Spinal cord (tissue), 9 donors: ENCODE measurements at regions not wholly inside any gene's neighbourhood (a gene's known extent, or its start where the extent isn't known, plus 50 kb on each side); places are given as distances from the start of the nearest gene placed in this dataset.

Experiments used
- DNase-seq, 6 donors: peaks; one replicate each; pipeline versions ENCODE4 v3.0.0 to v3.0.0-alpha.2; 2013 to 2015; ENCODE audit warnings: low spot score in 6 of 6, low read depth in 4 of 6
- H3K27ac ChIP-seq: one replicate; pipeline ENCODE4 v1.5.1; 2013; ENCODE audit warnings: low read depth, low read length, control low read depth
- H3K27me3 ChIP-seq: one replicate; pipeline ENCODE4 v1.6.1; 2013; ENCODE audit warnings: low read length; ENCODE audit not compliant: control insufficient read depth, insufficient read depth
- H3K36me3 ChIP-seq: one replicate; pipeline ENCODE4 v1.6.1; 2013; ENCODE audit warnings: low read length; ENCODE audit not compliant: control insufficient read depth, insufficient read depth
- H3K4me1 ChIP-seq: one replicate; pipeline ENCODE4 v1.6.1; 2013; ENCODE audit warnings: low read length; ENCODE audit not compliant: control insufficient read depth, insufficient read depth
- H3K4me3 ChIP-seq: one replicate; pipeline ENCODE4 v1.5.1; 2013; ENCODE audit warnings: low read depth, low read length, control low read depth
- H3K9me3 ChIP-seq: one replicate; pipeline ENCODE4 v1.6.1; 2013; ENCODE audit warnings: low read length; ENCODE audit not compliant: control insufficient read depth, insufficient read depth
- WGBS: methylation state at CpG from one replicate; pipeline ENCODE4 v1.1.5; 2013; ENCODE audit warnings: missing lambda C conversion rate; ENCODE audit not compliant: insufficient coverage; 5-methylcytosine and 5-hydroxymethylcytosine counted together
- donor health status: healthy.

DNA sequence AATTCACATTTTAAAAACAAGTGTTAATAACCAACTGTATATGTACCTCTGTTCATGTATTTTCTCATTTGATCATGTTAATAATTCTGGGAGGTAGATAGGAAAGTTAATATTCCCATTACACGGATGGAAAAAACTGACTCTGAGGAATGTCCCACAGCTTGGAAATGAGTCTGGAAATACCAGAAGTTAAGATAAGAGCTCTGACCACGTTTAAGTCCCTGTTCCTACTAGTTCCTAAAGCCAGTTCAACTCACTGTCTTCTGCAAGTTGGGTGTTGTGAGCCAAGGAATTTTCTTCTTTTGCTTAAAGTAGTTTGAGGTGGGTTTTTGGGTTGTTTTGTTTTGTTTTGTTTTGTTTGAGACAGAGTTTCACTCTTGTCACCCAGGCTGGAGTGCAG, 104.5 kb downstream of the TMEM30B start:
- no peak for DNase-seq
- Histone ChIP-seq H3K9me3 (no peaks in the 10 kb centered on the region), H3K4me1 (peaks cover 8% of the 10 kb centered on the region), H3K36me3 (no peaks in the 10 kb centered on the region), H3K4me3 (no peak overlapping the region), H3K27me3 (no peaks in the 10 kb centered on the region), H3K27ac (no peak overlapping the region)
- 100% methylated on average over 1 of the region's 2 CpGs for WGBS

DNA sequence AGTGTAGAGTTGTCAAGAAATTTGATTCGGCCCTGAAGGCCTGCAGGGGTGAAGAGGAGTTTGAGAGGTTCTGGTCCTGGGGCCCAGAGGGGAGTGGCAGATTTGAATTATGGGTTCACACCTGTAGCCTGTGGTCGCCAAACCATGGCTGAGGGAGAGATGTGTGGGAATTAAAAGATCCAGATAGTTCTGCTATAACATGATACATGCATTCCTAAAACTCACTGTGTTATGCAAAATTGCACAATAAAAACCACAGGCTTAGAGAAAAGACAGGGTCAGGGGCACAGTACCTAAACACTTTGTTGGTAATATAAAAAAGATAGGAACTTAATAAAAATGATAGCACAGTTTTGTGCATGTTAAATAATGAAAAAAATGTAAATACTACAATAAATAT, 106.2 kb downstream of the TMEM30B start:
- Histone ChIP-seq H3K27ac (no peak overlapping the region), H3K27me3 (no peaks in the 10 kb centered on the region), H3K36me3 (no peaks in the 10 kb centered on the region), H3K4me3 (no peak overlapping the region), H3K9me3 (no peaks in the 10 kb centered on the region), H3K4me1 (peaks cover 8% of the 10 kb centered on the region)
- no peak for DNase-seq
- WGBS = 100% methylated on average over 1 of the region's 2 CpGs

DNA sequence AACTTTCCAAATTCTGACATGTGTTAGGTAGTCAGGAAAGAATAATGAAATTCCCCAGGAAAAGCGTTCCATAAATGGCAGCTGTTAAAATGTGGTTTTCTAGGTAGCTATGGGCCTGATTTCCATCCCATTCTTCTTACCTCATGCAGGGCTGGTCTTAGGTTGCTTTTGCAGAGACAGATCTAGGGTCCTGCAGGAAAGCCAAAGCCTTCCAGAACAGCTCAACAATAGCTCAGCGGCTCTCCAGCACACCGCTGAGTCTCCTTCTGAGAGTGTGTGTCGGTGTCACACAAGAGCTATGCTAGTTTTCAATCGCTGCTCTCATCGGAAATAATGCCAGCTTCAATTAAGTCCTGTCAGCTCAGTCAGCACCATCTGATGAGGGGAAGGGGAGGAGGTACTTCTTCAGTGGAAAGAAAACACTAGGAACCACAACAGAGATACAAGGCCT, 106.7 kb downstream of the TMEM30B start:
- DNase-seq = no peak
- H3K36me3 ChIP-seq = no peaks in the 10 kb centered on the region
- H3K27ac ChIP-seq = no peak overlapping the region
- peaks cover 8% of the 10 kb centered on the region for H3K4me1 ChIP-seq
- H3K9me3 ChIP-seq = no peaks in the 10 kb centered on the region
- H3K4me3 ChIP-seq = no peak overlapping the region
- no peaks in the 10 kb centered on the region for H3K27me3 ChIP-seq
- WGBS = 34% methylated on average over 6 of the region's 6 CpGs

DNA sequence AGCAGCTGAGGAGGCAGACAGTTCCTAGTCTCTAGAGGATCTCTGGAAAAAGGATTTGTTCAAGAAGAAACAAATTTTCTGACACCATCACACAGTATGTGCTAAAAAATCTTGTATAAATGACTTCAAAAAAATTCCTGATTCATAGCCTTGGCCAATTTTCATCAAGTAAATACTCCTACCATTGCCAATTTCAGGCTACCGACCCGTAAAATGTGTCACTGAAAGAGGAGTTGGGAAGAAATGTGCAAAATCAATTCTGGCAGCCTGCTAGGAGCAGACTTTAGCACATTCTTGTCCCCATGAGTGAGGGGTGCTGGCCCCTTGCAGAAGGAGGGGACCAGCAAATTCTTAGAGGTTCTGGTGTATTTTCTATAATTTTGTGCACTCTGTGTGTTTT, 109.4 kb downstream of the TMEM30B start:
- no peak for DNase-seq
- no peaks in the 10 kb centered on the region for H3K36me3 ChIP-seq
- no peak overlapping the region for H3K27ac ChIP-seq
- H3K9me3 ChIP-seq = no peaks in the 10 kb centered on the region
- no peak overlapping the region for H3K4me3 ChIP-seq
- H3K4me1 ChIP-seq = no peaks in the 10 kb centered on the region
- WGBS = no CpG with 5 or more reads among the region's 2 CpGs
- no peaks in the 10 kb centered on the region for H3K27me3 ChIP-seq

DNA sequence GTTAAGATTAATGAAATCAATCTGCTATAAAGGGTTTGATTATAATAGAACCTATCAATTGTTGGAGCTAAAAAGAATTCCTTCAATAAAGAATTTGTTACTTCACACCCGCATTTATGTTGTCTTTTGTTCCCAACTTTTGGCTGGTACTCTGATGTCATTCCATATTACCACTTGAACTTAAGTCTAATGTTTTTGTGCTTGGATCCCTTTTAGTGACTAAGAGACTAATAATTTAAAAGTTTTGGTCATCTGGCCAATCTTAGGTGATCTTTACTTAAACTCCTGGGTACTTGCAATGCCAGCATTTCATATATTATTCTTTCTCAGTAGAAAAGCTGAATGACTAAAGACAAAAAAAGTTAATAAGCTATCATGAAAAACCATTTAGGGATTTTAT, 113.0 kb downstream of the TMEM30B start:
- WGBS = no CpG with 5 or more reads among the region's 1 CpG
- Histone ChIP-seq H3K36me3 (no peaks in the 10 kb centered on the region), H3K4me3 (no peak overlapping the region), H3K27me3 (no peaks in the 10 kb centered on the region), H3K27ac (no peak overlapping the region), H3K4me1 (no peaks in the 10 kb centered on the region), H3K9me3 (peaks cover 6% of the 10 kb centered on the region)
- DNase-seq = no peak

DNA sequence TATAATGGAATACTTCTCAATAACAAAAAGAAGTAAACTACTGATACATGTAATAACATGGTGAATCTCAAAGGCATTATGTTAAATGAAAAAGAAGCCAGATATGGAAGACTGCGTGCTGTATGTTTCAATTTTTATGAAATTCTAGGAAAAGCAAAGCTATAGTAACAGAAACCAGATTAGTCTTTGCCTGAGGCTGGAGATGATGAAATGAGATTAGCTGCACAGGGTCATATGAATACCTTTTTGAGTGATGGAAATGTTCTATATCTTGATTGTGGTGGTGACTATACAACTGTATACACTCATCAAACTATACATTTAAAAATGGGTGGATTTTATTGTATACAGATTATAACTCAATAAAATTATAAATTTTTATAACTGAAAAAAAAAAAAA, 113.5 kb downstream of the TMEM30B start:
- H3K4me1 ChIP-seq = no peaks in the 10 kb centered on the region
- peaks cover 6% of the 10 kb centered on the region for H3K9me3 ChIP-seq
- H3K36me3 ChIP-seq = no peaks in the 10 kb centered on the region
- no peaks in the 10 kb centered on the region for H3K27me3 ChIP-seq
- WGBS = 86% methylated on average over 1 of the region's 1 CpG
- no peak overlapping the region for H3K27ac ChIP-seq
- no peak overlapping the region for H3K4me3 ChIP-seq
- DNase-seq = no peak

DNA sequence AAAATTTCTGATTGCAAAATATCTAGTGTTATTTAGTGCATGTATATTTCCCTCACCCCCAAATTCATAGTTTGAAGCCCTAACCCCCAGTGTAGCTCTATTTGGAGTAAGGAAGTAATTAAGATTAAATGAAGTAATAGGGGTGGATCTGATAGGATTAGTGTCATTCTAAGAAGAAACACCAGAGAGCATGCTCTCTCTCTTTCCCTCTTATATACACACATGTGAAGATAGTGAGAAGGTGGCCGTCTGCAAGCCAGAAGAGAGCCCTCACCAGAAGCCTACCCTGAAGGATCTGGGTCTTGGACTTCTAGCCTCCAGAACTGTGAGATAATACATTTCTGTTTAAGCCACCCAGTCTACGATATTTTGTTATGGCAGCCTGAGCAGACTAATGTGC, 120.3 kb downstream of the TMEM30B start:
- WGBS = 100% methylated on average over 2 of the region's 2 CpGs
- H3K27ac ChIP-seq = no peak overlapping the region

DNA sequence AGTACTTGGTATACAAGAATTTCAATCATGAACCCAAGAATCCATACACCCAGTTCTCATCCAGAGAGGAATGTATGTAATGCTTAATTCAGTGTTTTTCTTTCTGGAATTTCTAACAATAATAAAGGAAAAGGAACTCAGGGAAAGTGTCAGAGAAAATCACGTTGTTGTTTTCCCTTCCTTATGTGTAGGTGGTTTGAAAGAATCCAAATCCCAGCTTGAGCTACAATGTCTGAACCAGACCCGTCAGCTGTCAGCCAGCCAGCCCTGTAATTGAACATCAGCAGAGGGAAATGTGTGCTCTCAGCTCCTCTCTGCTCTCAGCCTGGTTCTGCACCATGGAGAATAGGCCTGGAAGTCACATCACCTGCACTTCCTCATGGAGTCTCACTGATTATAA, 126.5 kb downstream of the TMEM30B start:
- WGBS = 63% methylated on average over 2 of the region's 2 CpGs
- DNase-seq = peak in 1 of 6 donors; percentile 55
- peak overlapping the region; percentile 65 for H3K27ac ChIP-seq
- H3K9me3 ChIP-seq = no peaks in the 10 kb centered on the region
- peaks cover 10% of the 10 kb centered on the region for H3K4me1 ChIP-seq
- H3K36me3 ChIP-seq = no peaks in the 10 kb centered on the region
- H3K4me3 ChIP-seq = no peak overlapping the region
- H3K27me3 ChIP-seq = no peaks in the 10 kb centered on the region

More for the DNA sequence above, 120.3 kb downstream of the TMEM30B start:
- peaks cover 6% of the 10 kb centered on the region for H3K9me3 ChIP-seq
- no peaks in the 10 kb centered on the region for H3K4me1 ChIP-seq
- H3K4me3 ChIP-seq = no peak overlapping the region
- no peaks in the 10 kb centered on the region for H3K36me3 ChIP-seq
- no peak for DNase-seq
- H3K27me3 ChIP-seq = no peaks in the 10 kb centered on the region

DNA sequence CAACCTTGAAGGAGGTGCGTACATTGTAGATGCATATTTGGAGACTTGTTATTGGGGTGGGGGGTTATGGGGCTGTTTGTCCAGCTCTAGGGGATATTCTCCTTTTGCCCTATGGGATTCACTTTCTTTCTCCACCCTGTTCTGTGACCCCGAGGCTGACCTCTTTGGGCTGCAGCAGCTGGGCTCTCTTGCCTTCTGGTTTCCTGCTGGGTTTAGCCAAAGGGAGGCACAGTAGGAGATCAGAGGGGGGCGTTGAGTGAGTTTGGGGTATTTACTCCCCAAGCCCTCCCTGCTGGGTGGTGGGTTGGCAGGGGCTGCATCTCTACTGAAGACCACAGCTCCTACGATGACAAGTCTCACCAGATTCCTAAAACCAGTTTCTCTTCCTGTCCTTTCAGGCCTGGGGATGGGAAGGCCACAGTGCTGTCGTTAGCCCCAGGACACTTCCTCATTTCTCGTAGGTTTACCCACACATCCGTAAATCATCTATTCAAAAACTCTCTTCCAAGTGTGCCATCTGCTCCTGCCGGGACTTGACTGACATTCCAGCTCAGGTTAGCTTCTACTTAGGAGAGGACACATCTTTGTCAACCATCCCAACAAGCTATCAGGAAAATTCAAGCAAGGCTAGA, 127.1 kb downstream of the TMEM30B start:
- WGBS = 59% methylated on average over 5 of the region's 8 CpGs
- Histone ChIP-seq H3K27me3 (no peaks in the 10 kb centered on the region), H3K9me3 (no peaks in the 10 kb centered on the region), H3K36me3 (no peaks in the 10 kb centered on the region), H3K4me1 (peaks cover 11% of the 10 kb centered on the region), H3K27ac (peak overlapping the region; percentile 65), H3K4me3 (no peak overlapping the region)
- DNase-seq = no peak

DNA sequence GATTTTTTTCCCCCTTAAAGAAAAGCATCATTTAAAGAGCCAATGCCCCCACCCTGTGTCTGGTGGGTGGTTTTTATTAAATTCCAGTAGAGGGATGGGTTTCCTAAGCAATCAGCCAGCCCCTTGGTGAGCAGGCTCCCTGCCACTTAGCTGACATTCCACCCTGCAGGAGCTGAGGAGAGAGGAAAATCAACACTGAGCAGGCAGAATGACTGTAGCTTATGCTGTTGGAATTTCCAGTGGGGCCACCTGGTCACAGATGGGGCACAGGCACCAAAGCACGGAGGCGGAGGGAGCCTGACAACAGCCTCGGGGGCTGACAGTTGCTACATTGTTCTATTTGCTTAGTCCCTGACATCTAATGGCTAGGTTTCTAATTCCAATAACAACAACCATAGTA, 127.7 kb downstream of the TMEM30B start:
- DNase-seq = peak in 2 of 6 donors; percentile 69 to 80
- H3K27me3 ChIP-seq = no peaks in the 10 kb centered on the region
- peaks cover 17% of the 10 kb centered on the region for H3K4me1 ChIP-seq
- H3K27ac ChIP-seq = peak overlapping the region; percentile 65
- no peak overlapping the region for H3K4me3 ChIP-seq
- no peaks in the 10 kb centered on the region for H3K9me3 ChIP-seq
- 0% methylated on average over 2 of the region's 3 CpGs for WGBS
- H3K36me3 ChIP-seq = no peaks in the 10 kb centered on the region
